ENCODE measurements at regions not wholly inside any gene's neighbourhood (a gene's known extent, or its start where the extent isn't known, plus 50 kb on each side); places are given as distances from the start of the nearest gene placed in this dataset.

DNA sequence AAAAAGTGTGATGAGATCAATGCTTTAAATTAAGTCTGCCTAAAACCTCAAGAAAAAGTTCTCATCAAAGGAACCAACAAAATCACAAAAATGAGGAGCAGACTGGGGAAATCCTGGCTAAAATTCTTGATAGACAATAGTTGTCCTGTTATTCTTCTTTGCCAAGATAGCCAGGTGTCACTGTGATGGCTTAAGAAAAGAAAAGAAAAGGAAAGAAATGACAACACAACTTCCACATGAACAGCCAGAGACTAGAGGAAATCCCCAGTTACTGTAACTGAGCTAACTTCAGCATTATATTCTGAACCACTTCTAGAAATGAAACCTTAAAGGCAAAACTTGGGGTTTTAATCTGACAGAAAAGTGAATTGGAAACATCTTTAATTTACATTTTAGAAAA lies 129.6 kb downstream of the CD24 start:
- no peaks in the 10 kb centered on the region for H3K4me1 ChIP-seq
- TF ChIP-seq, protein P1, sequence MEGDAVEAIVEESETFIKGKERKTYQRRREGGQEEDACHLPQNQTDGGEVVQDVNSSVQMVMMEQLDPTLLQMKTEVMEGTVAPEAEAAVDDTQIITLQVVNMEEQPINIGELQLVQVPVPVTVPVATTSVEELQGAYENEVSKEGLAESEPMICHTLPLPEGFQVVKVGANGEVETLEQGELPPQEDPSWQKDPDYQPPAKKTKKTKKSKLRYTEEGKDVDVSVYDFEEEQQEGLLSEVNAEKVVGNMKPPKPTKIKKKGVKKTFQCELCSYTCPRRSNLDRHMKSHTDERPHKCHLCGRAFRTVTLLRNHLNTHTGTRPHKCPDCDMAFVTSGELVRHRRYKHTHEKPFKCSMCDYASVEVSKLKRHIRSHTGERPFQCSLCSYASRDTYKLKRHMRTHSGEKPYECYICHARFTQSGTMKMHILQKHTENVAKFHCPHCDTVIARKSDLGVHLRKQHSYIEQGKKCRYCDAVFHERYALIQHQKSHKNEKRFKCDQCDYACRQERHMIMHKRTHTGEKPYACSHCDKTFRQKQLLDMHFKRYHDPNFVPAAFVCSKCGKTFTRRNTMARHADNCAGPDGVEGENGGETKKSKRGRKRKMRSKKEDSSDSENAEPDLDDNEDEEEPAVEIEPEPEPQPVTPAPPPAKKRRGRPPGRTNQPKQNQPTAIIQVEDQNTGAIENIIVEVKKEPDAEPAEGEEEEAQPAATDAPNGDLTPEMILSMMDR (IDR thresholded peaks at IDR 0.05) = no peak
- TF ChIP-seq EP300 (IDR thresholded peaks at IDR 0.05) = no peak
- no peak for TF ChIP-seq POLR2A (IDR thresholded peaks at IDR 0.05)
- no peak for TF ChIP-seq POLR2AphosphoS5 (IDR thresholded peaks at IDR 0.05)
- DNase-seq = no peak
- no peak overlapping the region for H3K4me3 ChIP-seq
- H3K27me3 ChIP-seq = no peaks in the 10 kb centered on the region
- H3K27ac ChIP-seq = no peak overlapping the region
- intact Hi-C loops (cut with DNase I; ENCODE audit: low total_unique reads) = no loop called here
- no peaks in the 10 kb centered on the region for H3K36me3 ChIP-seq
- H3K9me3 ChIP-seq = no peaks in the 10 kb centered on the region

- Histone ChIP-seq H3K4me3 (no peak overlapping the region), H3K36me3 (no peaks in the 10 kb centered on the region), H3K27me3 (no peaks in the 10 kb centered on the region), H3K27ac (no peak overlapping the region), H3K9me3 (no peaks in the 10 kb centered on the region), H3K4me1 (no peaks in the 10 kb centered on the region)
- TF ChIP-seq EP300 (IDR thresholded peaks at IDR 0.05) = no peak
- intact Hi-C loops (cut with DNase I; ENCODE audit: low total_unique reads) = no loop called here
- 81 to 87% (median 86%) methylated on average over 6 of the region's 6 CpGs for WGBS, 5 donors
- DNase-seq = no peak
These were observed 141.6 kb downstream of the CD24 start for GRCh38 chr6:106832766-106833510.

DNA sequence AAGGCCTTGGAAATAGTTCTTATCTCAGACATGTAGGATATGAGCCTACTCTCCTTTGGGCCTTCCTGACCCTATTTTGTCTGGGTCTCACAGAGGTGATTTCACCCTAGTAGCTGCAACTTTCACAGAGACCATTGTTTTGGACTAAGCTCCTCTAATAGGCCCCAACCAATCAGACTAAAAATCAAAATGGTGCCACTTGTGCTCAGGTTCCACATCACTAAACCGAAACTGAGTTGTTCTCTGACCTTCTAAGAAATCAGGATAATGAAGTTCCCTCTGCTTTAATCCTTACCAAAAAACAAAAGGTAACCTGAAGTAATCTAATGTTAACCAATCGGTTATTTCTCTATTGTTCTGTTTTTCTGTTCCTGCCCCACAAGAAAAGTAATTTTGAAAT lies 143.6 kb downstream of the CD24 start:
- no peak for DNase-seq
- 82 to 93% (median 89%) methylated on average over 2 of the region's 2 CpGs for WGBS, 5 donors

DNA sequence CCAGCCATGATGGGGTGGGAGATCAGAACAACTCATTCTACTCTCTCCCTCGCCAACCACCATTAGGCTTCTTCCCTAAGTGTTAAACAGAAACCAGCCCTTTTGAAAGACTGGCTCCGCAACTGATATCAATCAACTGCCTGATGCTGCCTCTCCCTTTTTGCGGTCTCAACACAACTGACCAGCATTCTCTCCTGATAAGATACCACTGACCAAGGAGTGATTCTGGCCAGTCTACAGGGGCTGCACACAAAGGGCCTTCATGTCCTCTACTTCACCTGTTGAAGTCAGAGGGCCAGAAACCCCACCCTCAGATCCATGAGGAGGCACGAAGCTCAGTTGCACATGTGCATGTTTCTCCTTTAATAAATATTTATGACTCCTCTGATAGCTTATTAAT lies 145.1 kb downstream of the CD24 start:
- TF ChIP-seq POLR2AphosphoS5 (IDR thresholded peaks at IDR 0.05) = no peak
- no peak for TF ChIP-seq EP300 (IDR thresholded peaks at IDR 0.05)
- TF ChIP-seq POLR2A (IDR thresholded peaks at IDR 0.05) = no peak
- WGBS, 5 donors = 39 to 66% (median 45%) methylated on average over 4 of the region's 4 CpGs
- no peak for DNase-seq
- intact Hi-C loops (cut with DNase I; ENCODE audit: low total_unique reads) = no loop called here
- no peaks in the 10 kb centered on the region for H3K36me3 ChIP-seq
- no peaks in the 10 kb centered on the region for H3K27me3 ChIP-seq
- H3K27ac ChIP-seq = no peak overlapping the region
- H3K4me3 ChIP-seq = no peak overlapping the region
- H3K4me1 ChIP-seq = no peaks in the 10 kb centered on the region
- no peaks in the 10 kb centered on the region for H3K9me3 ChIP-seq

More for the DNA sequence above, 143.6 kb downstream of the CD24 start:
- Histone ChIP-seq H3K27ac (no peak overlapping the region), H3K4me1 (no peaks in the 10 kb centered on the region), H3K9me3 (no peaks in the 10 kb centered on the region), H3K27me3 (no peaks in the 10 kb centered on the region), H3K4me3 (no peak overlapping the region), H3K36me3 (no peaks in the 10 kb centered on the region)
- intact Hi-C loops (cut with DNase I; ENCODE audit: low total_unique reads) = no loop called here
- TF ChIP-seq EP300 (IDR thresholded peaks at IDR 0.05) = no peak
- TF ChIP-seq, protein P1 (IDR thresholded peaks at IDR 0.05) = no peak
- TF ChIP-seq POLR2AphosphoS5 (IDR thresholded peaks at IDR 0.05) = no peak
- TF ChIP-seq POLR2A (IDR thresholded peaks at IDR 0.05) = no peak

- DNase-seq = no peak
- TF ChIP-seq POLR2A (IDR thresholded peaks at IDR 0.05) (no peak), EP300 (IDR thresholded peaks at IDR 0.05) (no peak), POLR2AphosphoS5 (IDR thresholded peaks at IDR 0.05) (no peak)
- TF ChIP-seq, protein P1 (IDR thresholded peaks at IDR 0.05) = no peak
- 78 to 92% (median 90%) methylated on average over 3 of the region's 3 CpGs for WGBS, 5 donors
- intact Hi-C loops (cut with DNase I; ENCODE audit: low total_unique reads) = no loop called here
- Histone ChIP-seq H3K27ac (no peak overlapping the region), H3K36me3 (no peaks in the 10 kb centered on the region), H3K27me3 (no peaks in the 10 kb centered on the region), H3K4me1 (no peaks in the 10 kb centered on the region), H3K4me3 (no peak overlapping the region), H3K9me3 (no peaks in the 10 kb centered on the region)
These were observed 147.4 kb downstream of the CD24 start for GRCh38 chr6:106827081-106827480.

Data from stomach (tissue), 8 donors.